ENCODE measurements at regions not wholly inside any gene's neighbourhood (a gene's known extent, or its start where the extent isn't known, plus 50 kb on each side); places are given as distances from the start of the nearest gene placed in this dataset.
A peak's percentile ranks its signal among the peaks of the same experiment; 100 is the strongest.

GRCh38 chr5:68875351-68875750 lies 218.5 kb upstream of the SLC30A5 start:
- no peaks in the 10 kb centered on the region for H3K9me3 ChIP-seq
- 58 to 79% methylated on average over 3 of the region's 3 CpGs for WGBS, 2 donors (ENCODE audit: low coverage in 1 of 2)
- H3K36me3 ChIP-seq, result no peaks in the 10 kb centered on the region
- no peak overlapping the region for H3K4me3 ChIP-seq
- no peaks in the 10 kb centered on the region for H3K4me1 ChIP-seq
- intact Hi-C loops (cut with DNase I; ENCODE audit: low total_unique reads), result no loop called here
- no peaks in the 10 kb centered on the region for H3K27me3 ChIP-seq
- DNase-seq, result no peak
- TF ChIP-seq CTCF (IDR thresholded peaks at IDR 0.05) (no peak), EP300 (IDR thresholded peaks at IDR 0.05; ENCODE audit: low read depth) (no peak), POLR2AphosphoS5 (IDR thresholded peaks at IDR 0.05) (no peak), POLR2A (IDR thresholded peaks at IDR 0.05) (no peak)
- H3K27ac ChIP-seq, result no peak overlapping the region
- in situ Hi-C loops (cut with MboI; ENCODE audit: low pct_ligation_motif_present in 1 of 4, low pct_unique_long_range_greater_than_20kb in 1 of 4, low sequenced_read_pairs in 3 of 4), result no loop called here

GRCh38 chr5:68883436-68883835 lies 210.4 kb upstream of the SLC30A5 start:
- WGBS, 2 donors (ENCODE audit: low coverage in 1 of 2), result 75 to 87% methylated on average over 2 to 8 of the region's 8 CpGs
- intact Hi-C loops (cut with DNase I; ENCODE audit: low total_unique reads), result no loop called here
- TF ChIP-seq EP300 (IDR thresholded peaks at IDR 0.05; ENCODE audit: low read depth) (no peak), POLR2A (IDR thresholded peaks at IDR 0.05) (no peak), POLR2AphosphoS5 (IDR thresholded peaks at IDR 0.05) (no peak), CTCF (IDR thresholded peaks at IDR 0.05) (no peak)

GRCh38 chr5:68884144-68884754 lies 209.6 kb upstream of the SLC30A5 start:
- in situ Hi-C loops (cut with MboI; ENCODE audit: low pct_ligation_motif_present in 1 of 4, low pct_unique_long_range_greater_than_20kb in 1 of 4, low sequenced_read_pairs in 3 of 4), result no loop called here
- Histone ChIP-seq H3K4me3 (no peak overlapping the region), H3K36me3 (no peaks in the 10 kb centered on the region), H3K4me1 (no peaks in the 10 kb centered on the region), H3K27me3 (no peaks in the 10 kb centered on the region), H3K9me3 (no peaks in the 10 kb centered on the region), H3K27ac (no peak overlapping the region)
- intact Hi-C loops (cut with DNase I; ENCODE audit: low total_unique reads), result no loop called here
- DNase-seq, result no peak
- no peak for TF ChIP-seq CTCF (IDR thresholded peaks at IDR 0.05)
- TF ChIP-seq POLR2AphosphoS5 (IDR thresholded peaks at IDR 0.05), result no peak
- no peak for TF ChIP-seq POLR2A (IDR thresholded peaks at IDR 0.05)
- no peak for TF ChIP-seq EP300 (IDR thresholded peaks at IDR 0.05; ENCODE audit: low read depth)
- 53 to 66% methylated on average over 4 of the region's 4 CpGs for WGBS, 2 donors (ENCODE audit: low coverage in 1 of 2)

More at GRCh38 chr5:68883436-68883835, 210.4 kb upstream of the SLC30A5 start:
- in situ Hi-C loops (cut with MboI; ENCODE audit: low pct_ligation_motif_present in 1 of 4, low pct_unique_long_range_greater_than_20kb in 1 of 4, low sequenced_read_pairs in 3 of 4), result no loop called here
- Histone ChIP-seq H3K4me1 (no peaks in the 10 kb centered on the region), H3K9me3 (no peaks in the 10 kb centered on the region), H3K36me3 (no peaks in the 10 kb centered on the region), H3K27ac (no peak overlapping the region), H3K27me3 (no peaks in the 10 kb centered on the region), H3K4me3 (no peak overlapping the region)
- no peak for DNase-seq

- H3K27ac ChIP-seq, result no peak overlapping the region
- DNase-seq, result no peak
- no peaks in the 10 kb centered on the region for H3K36me3 ChIP-seq
- no peak overlapping the region for H3K4me3 ChIP-seq
- no peak for TF ChIP-seq POLR2A (IDR thresholded peaks at IDR 0.05)
- peak in 2 of 5 experiments; percentile 22 to 29 for TF ChIP-seq CTCF (IDR thresholded peaks at IDR 0.05)
- H3K4me1 ChIP-seq, result no peaks in the 10 kb centered on the region
- H3K27me3 ChIP-seq, result no peaks in the 10 kb centered on the region
- intact Hi-C loops (cut with DNase I; ENCODE audit: low total_unique reads), result no loop called here
- H3K9me3 ChIP-seq, result no peaks in the 10 kb centered on the region
- in situ Hi-C loops (cut with MboI; ENCODE audit: low pct_ligation_motif_present in 1 of 4, low pct_unique_long_range_greater_than_20kb in 1 of 4, low sequenced_read_pairs in 3 of 4), result no loop called here
Measured at GRCh38 chr5:68884883-68885282, 208.9 kb upstream of the SLC30A5 start.

Measured in transverse colon (tissue), 4 donors.